Endodermal cell (in vitro differentiated cells): ENCODE measurements at regions not wholly inside any gene's neighbourhood (a gene's known extent, or its start where the extent isn't known, plus 50 kb on each side); places are given as distances from the start of the nearest gene placed in this dataset.

Source experiments
- DNase-seq: peaks from one replicate; pipeline ENCODE4 v3.0.0-alpha.2; 2017
- H3K27ac ChIP-seq: 2 replicates; pipeline ENCODE4 v1.5.1; 2013; ENCODE audit warnings: mild to moderate bottlenecking, low read depth, low read length, moderate library complexity
- H3K27me3 ChIP-seq: 2 replicates; pipeline ENCODE4 v1.6.1; 2013; ENCODE audit warnings: mild to moderate bottlenecking, low read length, moderate library complexity; ENCODE audit not compliant: insufficient read depth, control insufficient read depth, poor library complexity, severe bottlenecking
- H3K36me3 ChIP-seq: 2 replicates; pipeline ENCODE4 v1.7.0; 2013; ENCODE audit warnings: mild to moderate bottlenecking, low read length, moderate library complexity; ENCODE audit not compliant: control insufficient read depth, insufficient read depth
- H3K4me1 ChIP-seq: one replicate; pipeline ENCODE4 v1.7.0; 2013; ENCODE audit warnings: low read length; ENCODE audit not compliant: control insufficient read depth, insufficient read depth
- H3K4me3 ChIP-seq: 2 replicates; pipeline ENCODE4 v1.5.1; 2013; ENCODE audit warnings: mild to moderate bottlenecking, low read length, moderate library complexity
- H3K9ac ChIP-seq: 2 replicates; pipeline ENCODE4 v1.6.1; 2013; ENCODE audit warnings: mild to moderate bottlenecking, low read length, moderate library complexity; ENCODE audit not compliant: poor library complexity, severe bottlenecking; ENCODE audit errors: extremely low read depth
- H3K9me3 ChIP-seq: 2 replicates; pipeline ENCODE4 v1.6.1; 2013; ENCODE audit warnings: mild to moderate bottlenecking, low read length, moderate library complexity; ENCODE audit not compliant: control insufficient read depth
- H3K27ac Mint-ChIP-seq: 2 replicates; pipeline ENCODE4 v1.8.0; 2020; ENCODE audit warnings: mixed read lengths
- H3K27me3 Mint-ChIP-seq: 2 replicates; pipeline ENCODE4 v1.8.0; 2021; ENCODE audit warnings: mild to moderate bottlenecking, mixed read lengths; ENCODE audit not compliant: insufficient read depth
- H3K36me3 Mint-ChIP-seq: 2 replicates; pipeline ENCODE4 v1.8.0; 2020; ENCODE audit warnings: low read depth, mixed read lengths
- H3K4me1 Mint-ChIP-seq: 2 replicates; pipeline ENCODE4 v1.8.0; 2020; ENCODE audit warnings: mixed read lengths
- H3K4me3 Mint-ChIP-seq: 2 replicates; pipeline ENCODE4 v1.8.0; 2020; ENCODE audit warnings: mild to moderate bottlenecking, moderate library complexity, mixed read lengths
- H3K9me3 Mint-ChIP-seq: 2 replicates; pipeline ENCODE4 v1.8.0; 2020; ENCODE audit warnings: mild to moderate bottlenecking, mixed read lengths
- WGBS, 2 experiments: methylation state at CpG; one replicate each; pipeline versions ENCODE4 v1.1.5 to v1.1.7; 2013; ENCODE audit warnings: missing lambda C conversion rate in 2 of 2, mixed read lengths in 1 of 2; ENCODE audit not compliant: insufficient coverage in 1 of 2, insufficient read length in 1 of 2; 5-methylcytosine and 5-hydroxymethylcytosine counted together
- TF ChIP-seq, protein P1 (sequence below): fragments of 200-600 bp; sonication (generic); conservative IDR thresholded peaks from 2 replicates; pipeline ENCODE4 v1.5.0; 2021; ENCODE audit warnings: antibody characterized with exemption, mild to moderate bottlenecking

DNA sequence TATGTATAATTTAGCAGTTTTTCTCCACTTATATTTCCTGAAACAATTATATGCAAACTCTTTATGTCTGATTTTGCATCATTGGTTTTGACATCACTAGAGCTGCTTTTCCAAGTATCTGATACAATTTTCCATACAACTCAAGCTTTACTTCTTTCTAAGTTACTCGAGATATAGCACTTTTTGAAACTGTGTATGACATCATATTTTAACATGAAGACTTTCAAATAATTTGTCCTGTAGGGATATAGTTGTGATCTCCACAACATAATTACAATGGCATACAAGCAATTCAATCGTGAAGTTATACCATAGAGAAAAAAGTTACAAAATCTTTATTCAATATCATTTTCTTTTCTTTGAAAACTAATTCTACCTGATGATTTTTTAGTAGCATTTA, 173.0 kb downstream of the LEPR start:
- H3K27me3 Mint-ChIP-seq = no peaks in the 10 kb centered on the region
- no peak for DNase-seq
- no peaks in the 10 kb centered on the region for H3K36me3 ChIP-seq
- H3K9me3 Mint-ChIP-seq = no peaks in the 10 kb centered on the region
- H3K4me1 ChIP-seq = no peaks in the 10 kb centered on the region
- H3K4me3 ChIP-seq = no peak overlapping the region
- no peaks in the 10 kb centered on the region for H3K36me3 Mint-ChIP-seq
- peaks cover 2% of the 10 kb centered on the region for H3K4me1 Mint-ChIP-seq
- H3K27ac ChIP-seq = no peak overlapping the region
- TF ChIP-seq, protein P1, sequence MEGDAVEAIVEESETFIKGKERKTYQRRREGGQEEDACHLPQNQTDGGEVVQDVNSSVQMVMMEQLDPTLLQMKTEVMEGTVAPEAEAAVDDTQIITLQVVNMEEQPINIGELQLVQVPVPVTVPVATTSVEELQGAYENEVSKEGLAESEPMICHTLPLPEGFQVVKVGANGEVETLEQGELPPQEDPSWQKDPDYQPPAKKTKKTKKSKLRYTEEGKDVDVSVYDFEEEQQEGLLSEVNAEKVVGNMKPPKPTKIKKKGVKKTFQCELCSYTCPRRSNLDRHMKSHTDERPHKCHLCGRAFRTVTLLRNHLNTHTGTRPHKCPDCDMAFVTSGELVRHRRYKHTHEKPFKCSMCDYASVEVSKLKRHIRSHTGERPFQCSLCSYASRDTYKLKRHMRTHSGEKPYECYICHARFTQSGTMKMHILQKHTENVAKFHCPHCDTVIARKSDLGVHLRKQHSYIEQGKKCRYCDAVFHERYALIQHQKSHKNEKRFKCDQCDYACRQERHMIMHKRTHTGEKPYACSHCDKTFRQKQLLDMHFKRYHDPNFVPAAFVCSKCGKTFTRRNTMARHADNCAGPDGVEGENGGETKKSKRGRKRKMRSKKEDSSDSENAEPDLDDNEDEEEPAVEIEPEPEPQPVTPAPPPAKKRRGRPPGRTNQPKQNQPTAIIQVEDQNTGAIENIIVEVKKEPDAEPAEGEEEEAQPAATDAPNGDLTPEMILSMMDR = no peak
- H3K4me3 Mint-ChIP-seq = no peak overlapping the region
- no peak overlapping the region for H3K27ac Mint-ChIP-seq
- WGBS, 2 experiments = 92 to 100% methylated on average over 1 to 2 of the region's 2 CpGs
- H3K9me3 ChIP-seq = no peaks in the 10 kb centered on the region
- no peak overlapping the region for H3K9ac ChIP-seq
- no peaks in the 10 kb centered on the region for H3K27me3 ChIP-seq

DNA sequence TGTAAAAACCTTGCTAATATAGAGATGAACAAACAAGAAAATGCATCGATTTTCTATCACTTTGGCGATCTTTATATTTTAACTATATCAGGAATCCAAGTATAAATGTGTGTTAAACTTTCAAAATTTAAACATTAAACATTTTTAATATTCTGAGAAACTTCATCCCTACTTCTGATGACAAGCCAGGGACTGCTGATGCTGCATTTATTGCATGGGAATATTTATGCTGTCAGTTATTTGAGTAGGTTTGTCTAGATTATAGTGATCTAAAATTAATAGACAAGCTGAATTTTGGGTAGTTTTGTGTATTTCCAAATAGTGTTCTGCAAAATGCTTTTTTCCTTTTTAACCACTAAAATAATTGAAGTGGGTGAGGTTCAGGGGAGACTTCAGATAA, 175.3 kb downstream of the LEPR start:
- WGBS, 2 experiments = no CpG with 5 or more reads among the region's 2 CpGs
- H3K9me3 ChIP-seq = no peaks in the 10 kb centered on the region
- no peak overlapping the region for H3K9ac ChIP-seq
- Mint-ChIP-seq H3K27me3 (no peaks in the 10 kb centered on the region), H3K36me3 (no peaks in the 10 kb centered on the region), H3K4me3 (no peak overlapping the region), H3K4me1 (peaks cover 2% of the 10 kb centered on the region), H3K9me3 (no peaks in the 10 kb centered on the region), H3K27ac (no peak overlapping the region)
- no peaks in the 10 kb centered on the region for H3K4me1 ChIP-seq
- TF ChIP-seq, protein P1 = no peak
- no peak for DNase-seq
- H3K36me3 ChIP-seq = no peaks in the 10 kb centered on the region
- no peaks in the 10 kb centered on the region for H3K27me3 ChIP-seq
- no peak overlapping the region for H3K27ac ChIP-seq
- no peak overlapping the region for H3K4me3 ChIP-seq

DNA sequence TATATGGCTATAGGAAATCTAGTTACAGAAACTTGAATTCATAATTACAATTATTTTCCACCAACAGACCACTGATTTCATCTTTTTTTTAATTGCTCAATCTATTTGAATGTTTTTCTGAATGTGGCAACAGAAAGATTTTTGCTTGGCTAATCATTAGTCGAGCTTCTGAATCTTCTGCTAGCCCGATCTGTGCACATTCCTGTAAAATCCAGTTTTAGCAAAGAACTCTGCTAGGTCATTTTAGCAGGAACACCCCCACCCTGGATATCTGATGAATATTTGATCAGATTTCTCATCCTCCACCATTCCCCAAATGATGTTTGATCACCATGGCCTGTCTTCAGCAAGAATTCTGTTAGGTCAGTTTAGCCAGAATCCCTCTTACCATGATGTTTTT, 176.3 kb downstream of the LEPR start:
- Histone ChIP-seq H3K4me1 (no peaks in the 10 kb centered on the region), H3K27me3 (no peaks in the 10 kb centered on the region), H3K9ac (no peak overlapping the region), H3K4me3 (no peak overlapping the region), H3K36me3 (no peaks in the 10 kb centered on the region), H3K9me3 (no peaks in the 10 kb centered on the region), H3K27ac (no peak overlapping the region)
- H3K36me3 Mint-ChIP-seq = no peaks in the 10 kb centered on the region
- no peak overlapping the region for H3K4me3 Mint-ChIP-seq
- TF ChIP-seq, protein P1 = no peak
- H3K4me1 Mint-ChIP-seq = peaks cover 2% of the 10 kb centered on the region
- H3K9me3 Mint-ChIP-seq = no peaks in the 10 kb centered on the region
- no peak overlapping the region for H3K27ac Mint-ChIP-seq
- 92 to 94% methylated on average over 2 of the region's 2 CpGs for WGBS, 2 experiments
- no peaks in the 10 kb centered on the region for H3K27me3 Mint-ChIP-seq
- no peak for DNase-seq
